HG03045 (cell line): ENCODE measurements at regions not wholly inside any gene's neighbourhood (a gene's known extent, or its start where the extent isn't known, plus 50 kb on each side); places are given as distances from the start of the nearest gene placed in this dataset.

Experiments
- ATAC-seq: cut with Tn5 transposase; IDR thresholded peaks from one replicate; pipeline ENCODE4 v1.9.1; 2021; ENCODE audit warnings: mild to moderate bottlenecking, moderate library complexity; ENCODE audit not compliant: unreplicated experiment

DNA sequence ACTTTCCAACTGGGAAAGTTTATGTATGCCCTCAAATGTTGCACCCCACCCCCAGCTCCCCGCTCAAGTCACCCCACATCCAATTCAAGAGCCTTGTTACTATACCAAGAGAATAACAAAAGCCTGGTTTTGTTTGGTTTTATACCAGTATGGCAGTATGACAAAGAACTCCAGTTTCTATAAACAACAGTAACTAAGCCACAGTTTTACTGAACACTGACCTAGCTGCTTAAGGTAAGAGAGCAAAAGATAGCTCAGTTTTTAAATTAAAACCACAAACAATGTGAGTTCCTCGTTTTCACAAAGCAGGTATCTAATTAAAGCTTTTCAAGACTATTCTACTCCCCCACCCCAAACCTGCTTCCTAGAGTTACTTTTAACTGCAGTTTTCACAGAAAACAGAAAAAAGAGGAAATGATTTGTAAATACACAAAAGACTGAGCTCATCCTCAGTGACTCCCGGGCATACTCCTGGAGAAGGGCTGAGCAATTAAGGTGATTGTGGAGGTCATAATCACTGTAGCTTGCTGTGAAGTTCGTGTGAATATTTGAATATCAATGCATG, 59.3 kb upstream of the LHX8 start:
- ATAC-seq: no peak

DNA sequence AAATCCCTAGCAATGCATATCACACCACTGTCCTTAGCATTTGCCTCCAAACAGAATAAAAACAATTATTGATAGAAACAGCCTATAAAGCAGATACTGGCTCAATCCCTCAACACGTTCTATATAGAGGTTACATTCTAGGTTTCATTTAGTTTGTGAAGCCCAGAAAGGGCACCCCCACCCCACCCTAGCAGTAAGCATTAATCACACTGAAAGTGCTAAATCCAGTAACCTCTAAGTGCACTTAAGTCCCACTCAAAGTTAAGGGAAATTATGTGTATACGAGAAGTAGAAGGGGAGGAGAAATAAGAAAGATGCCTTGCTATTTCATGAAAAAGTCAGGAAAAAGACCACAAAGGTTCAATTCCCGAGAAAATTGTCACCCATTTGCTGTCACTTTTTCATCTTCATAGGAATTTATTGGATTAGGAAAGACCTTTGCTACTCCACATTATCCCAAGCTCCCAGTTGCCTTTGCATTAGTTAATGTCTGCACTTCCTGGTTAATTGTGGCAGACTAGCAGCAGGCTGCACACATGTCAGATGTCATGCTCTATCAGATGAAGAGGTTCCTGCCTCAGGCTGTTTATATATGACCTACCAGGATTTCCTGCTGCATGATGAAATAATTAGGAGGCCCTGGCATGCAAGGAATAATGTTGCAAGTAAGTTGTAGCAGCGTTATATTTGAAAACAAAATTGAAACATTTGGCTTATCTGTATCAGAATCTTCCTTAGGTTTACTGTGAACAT, 54.5 kb upstream of the LHX8 start:
- ATAC-seq: no peak

DNA sequence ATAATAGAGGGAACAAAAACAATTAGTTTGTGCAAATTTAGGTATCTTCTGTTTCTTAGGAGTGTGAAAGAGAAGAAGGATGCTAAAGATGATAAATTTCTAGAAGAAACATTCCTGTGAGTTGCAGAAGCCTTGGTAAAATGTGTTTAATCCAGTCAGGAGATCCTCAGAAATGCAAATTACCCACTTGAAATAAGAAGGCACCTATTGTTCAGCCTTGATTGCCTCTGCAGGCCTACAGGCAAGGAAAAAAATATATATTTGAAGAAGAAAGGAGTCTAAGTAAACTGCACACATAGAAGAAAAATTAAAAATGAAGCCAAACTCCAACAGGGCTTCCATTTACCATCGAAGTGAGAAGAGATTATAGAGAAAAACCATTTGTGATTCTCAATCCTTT, 51.0 kb upstream of the LHX8 start:
- ATAC-seq: no peak

DNA sequence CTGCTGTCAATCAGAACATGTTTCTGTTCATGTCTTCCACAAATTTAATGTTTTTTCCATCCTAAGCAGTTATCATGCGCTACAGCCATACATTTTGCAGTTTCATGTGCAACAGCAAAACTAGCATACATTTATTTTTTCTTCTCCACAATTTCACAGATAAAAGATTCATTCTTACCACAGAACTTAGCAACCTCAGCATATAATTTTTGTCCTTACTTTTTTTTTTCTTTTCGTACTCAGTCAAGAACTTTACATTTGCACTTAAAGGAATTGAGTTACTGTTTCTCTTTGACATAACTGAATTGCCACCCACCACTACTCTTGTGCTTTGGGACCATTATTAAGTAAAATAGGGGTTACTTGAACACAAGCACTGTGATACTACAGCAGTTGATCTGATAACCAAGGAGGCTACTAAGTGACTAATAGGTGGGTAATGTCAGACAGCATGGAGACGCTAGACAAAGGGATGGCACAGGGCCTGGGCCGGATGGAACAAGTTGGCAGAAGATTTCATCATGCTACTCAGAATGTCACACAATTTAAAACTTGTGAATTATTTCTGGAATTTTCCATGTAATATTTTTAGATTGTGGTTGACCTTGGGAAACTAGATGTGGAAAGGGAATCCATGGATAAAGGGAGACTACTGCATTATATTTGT, 50.2 kb upstream of the LHX8 start:
- ATAC-seq: no peak
